ENCODE measurements at regions not wholly inside any gene's neighbourhood (a gene's known extent, or its start where the extent isn't known, plus 50 kb on each side); places are given as distances from the start of the nearest gene placed in this dataset.

DNA sequence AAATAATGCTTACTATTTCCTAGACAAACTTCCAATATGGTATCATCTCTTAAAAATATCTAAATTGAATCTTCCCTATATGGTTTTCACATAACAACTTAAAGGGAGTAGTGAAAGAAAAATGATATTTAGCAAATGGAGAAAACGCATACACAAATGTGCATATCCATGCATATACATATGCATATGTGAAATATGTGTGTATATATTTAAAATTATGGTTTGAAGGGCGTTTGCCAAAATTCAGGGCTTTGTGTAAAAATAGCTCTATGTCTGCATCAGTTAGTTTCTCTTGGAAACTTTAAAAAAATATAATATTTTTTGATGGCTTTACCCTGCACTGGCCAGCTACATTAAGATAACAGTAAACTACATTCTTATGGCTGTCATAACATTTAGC lies 986.7 kb downstream of the BCL11A start:
- TF ChIP-seq, protein P1, sequence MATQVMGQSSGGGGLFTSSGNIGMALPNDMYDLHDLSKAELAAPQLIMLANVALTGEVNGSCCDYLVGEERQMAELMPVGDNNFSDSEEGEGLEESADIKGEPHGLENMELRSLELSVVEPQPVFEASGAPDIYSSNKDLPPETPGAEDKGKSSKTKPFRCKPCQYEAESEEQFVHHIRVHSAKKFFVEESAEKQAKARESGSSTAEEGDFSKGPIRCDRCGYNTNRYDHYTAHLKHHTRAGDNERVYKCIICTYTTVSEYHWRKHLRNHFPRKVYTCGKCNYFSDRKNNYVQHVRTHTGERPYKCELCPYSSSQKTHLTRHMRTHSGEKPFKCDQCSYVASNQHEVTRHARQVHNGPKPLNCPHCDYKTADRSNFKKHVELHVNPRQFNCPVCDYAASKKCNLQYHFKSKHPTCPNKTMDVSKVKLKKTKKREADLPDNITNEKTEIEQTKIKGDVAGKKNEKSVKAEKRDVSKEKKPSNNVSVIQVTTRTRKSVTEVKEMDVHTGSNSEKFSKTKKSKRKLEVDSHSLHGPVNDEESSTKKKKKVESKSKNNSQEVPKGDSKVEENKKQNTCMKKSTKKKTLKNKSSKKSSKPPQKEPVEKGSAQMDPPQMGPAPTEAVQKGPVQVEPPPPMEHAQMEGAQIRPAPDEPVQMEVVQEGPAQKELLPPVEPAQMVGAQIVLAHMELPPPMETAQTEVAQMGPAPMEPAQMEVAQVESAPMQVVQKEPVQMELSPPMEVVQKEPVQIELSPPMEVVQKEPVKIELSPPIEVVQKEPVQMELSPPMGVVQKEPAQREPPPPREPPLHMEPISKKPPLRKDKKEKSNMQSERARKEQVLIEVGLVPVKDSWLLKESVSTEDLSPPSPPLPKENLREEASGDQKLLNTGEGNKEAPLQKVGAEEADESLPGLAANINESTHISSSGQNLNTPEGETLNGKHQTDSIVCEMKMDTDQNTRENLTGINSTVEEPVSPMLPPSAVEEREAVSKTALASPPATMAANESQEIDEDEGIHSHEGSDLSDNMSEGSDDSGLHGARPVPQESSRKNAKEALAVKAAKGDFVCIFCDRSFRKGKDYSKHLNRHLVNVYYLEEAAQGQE (IDR thresholded peaks at IDR 0.05; ENCODE audit: insufficient replicate concordance, low read depth): no peak
- TF ChIP-seq, protein P2, sequence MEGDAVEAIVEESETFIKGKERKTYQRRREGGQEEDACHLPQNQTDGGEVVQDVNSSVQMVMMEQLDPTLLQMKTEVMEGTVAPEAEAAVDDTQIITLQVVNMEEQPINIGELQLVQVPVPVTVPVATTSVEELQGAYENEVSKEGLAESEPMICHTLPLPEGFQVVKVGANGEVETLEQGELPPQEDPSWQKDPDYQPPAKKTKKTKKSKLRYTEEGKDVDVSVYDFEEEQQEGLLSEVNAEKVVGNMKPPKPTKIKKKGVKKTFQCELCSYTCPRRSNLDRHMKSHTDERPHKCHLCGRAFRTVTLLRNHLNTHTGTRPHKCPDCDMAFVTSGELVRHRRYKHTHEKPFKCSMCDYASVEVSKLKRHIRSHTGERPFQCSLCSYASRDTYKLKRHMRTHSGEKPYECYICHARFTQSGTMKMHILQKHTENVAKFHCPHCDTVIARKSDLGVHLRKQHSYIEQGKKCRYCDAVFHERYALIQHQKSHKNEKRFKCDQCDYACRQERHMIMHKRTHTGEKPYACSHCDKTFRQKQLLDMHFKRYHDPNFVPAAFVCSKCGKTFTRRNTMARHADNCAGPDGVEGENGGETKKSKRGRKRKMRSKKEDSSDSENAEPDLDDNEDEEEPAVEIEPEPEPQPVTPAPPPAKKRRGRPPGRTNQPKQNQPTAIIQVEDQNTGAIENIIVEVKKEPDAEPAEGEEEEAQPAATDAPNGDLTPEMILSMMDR (IDR thresholded peaks at IDR 0.05; ENCODE audit: insufficient read depth, low read length): no peak

Data from HL-60 (cell line).